IMR-90 (cell line): ENCODE measurements at regions not wholly inside any gene's neighbourhood (a gene's known extent, or its start where the extent isn't known, plus 50 kb on each side); places are given as distances from the start of the nearest gene placed in this dataset.

ENCODE experiments used
- CTCF ChIP-seq: conservative IDR thresholded peaks from 2 replicates; pipeline ENCODE4 v1.5.1; 2012; ENCODE audit warnings: mild to moderate bottlenecking, low read depth, low read length, improper control_type of control experiment
- FOS ChIP-seq: fragments of 150-350 bp; IDR thresholded peaks from 2 replicates; pipeline ENCODE4 v1.6.1; 2016; ENCODE audit warnings: low read depth, low read length
- MAFK ChIP-seq: IDR thresholded peaks from 2 replicates; pipeline ENCODE4 v1.6.1; 2012; ENCODE audit warnings: low read depth, low read length, improper control_type of control experiment
- MAZ ChIP-seq: IDR thresholded peaks from 2 replicates; pipeline ENCODE4 v1.6.1; 2012; ENCODE audit warnings: low read depth, mild to moderate bottlenecking, low read length, improper control_type of control experiment, moderate library complexity, borderline replicate concordance
- MXI1 ChIP-seq: IDR thresholded peaks from 2 replicates; pipeline ENCODE4 v1.6.1; 2012; ENCODE audit warnings: low read depth, mild to moderate bottlenecking, low read length, moderate library complexity, borderline replicate concordance
- NFE2L2 ChIP-seq: fragments of 150-350 bp; IDR thresholded peaks from 2 replicates; pipeline ENCODE4 v1.6.1; 2016; ENCODE audit warnings: low read depth, mild to moderate bottlenecking, low read length
- POLR2A ChIP-seq: IDR thresholded peaks from 2 replicates; pipeline ENCODE4 v1.6.1; 2012; ENCODE audit warnings: mild to moderate bottlenecking, low read depth, low read length
- RAD21 ChIP-seq: IDR thresholded peaks from 2 replicates; pipeline ENCODE4 v1.6.1; 2012; ENCODE audit warnings: low read length, improper control_type of control experiment
- RCOR1 ChIP-seq: IDR thresholded peaks from 2 replicates; pipeline ENCODE4 v1.6.1; 2012; ENCODE audit warnings: mild to moderate bottlenecking, low read length, improper control_type of control experiment; ENCODE audit not compliant: insufficient replicate concordance
- SMC3 ChIP-seq: fragments of 150-350 bp; IDR thresholded peaks from 2 replicates; pipeline ENCODE4 v1.6.1; 2016; ENCODE audit warnings: low read depth, mild to moderate bottlenecking, antibody characterized with exemption, low read length, moderate library complexity
- TF ChIP-seq, protein P1 (sequence below): fragments of 150-350 bp; IDR thresholded peaks from 2 replicates; pipeline ENCODE4 v1.6.1; 2016; ENCODE audit warnings: low read depth, mild to moderate bottlenecking, low read length, moderate library complexity, borderline replicate concordance

GRCh38 chr22:34858066-34858465, 207.9 kb upstream of the ISX start:
- no peak for TF ChIP-seq CTCF
- TF ChIP-seq RAD21: no peak
- TF ChIP-seq SMC3: no peak
- no peak for TF ChIP-seq MAZ
- TF ChIP-seq POLR2A: no peak
- TF ChIP-seq NFE2L2: no peak
- TF ChIP-seq, protein P1, sequence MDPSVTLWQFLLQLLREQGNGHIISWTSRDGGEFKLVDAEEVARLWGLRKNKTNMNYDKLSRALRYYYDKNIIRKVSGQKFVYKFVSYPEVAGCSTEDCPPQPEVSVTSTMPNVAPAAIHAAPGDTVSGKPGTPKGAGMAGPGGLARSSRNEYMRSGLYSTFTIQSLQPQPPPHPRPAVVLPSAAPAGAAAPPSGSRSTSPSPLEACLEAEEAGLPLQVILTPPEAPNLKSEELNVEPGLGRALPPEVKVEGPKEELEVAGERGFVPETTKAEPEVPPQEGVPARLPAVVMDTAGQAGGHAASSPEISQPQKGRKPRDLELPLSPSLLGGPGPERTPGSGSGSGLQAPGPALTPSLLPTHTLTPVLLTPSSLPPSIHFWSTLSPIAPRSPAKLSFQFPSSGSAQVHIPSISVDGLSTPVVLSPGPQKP: no peak
- TF ChIP-seq FOS: no peak
- no peak for TF ChIP-seq MAFK
- TF ChIP-seq RCOR1: no peak
- no peak for TF ChIP-seq MXI1
